K562 (cell line): ENCODE measurements at regions not wholly inside any gene's neighbourhood (a gene's known extent, or its start where the extent isn't known, plus 50 kb on each side); places are given as distances from the start of the nearest gene placed in this dataset.

Experiments used
- ATAC-seq: fragments of 200-7000 bp; cut with Tn5 transposase; 3 replicates; pipeline ENCODE4 v1.9.1; 2020; ENCODE audit warnings: moderate library complexity
- BruUV-seq: library from RNA; stranded (reverse); fragments of 400-500 nt; replicated peaks from 2 replicates; lab custom pipeline; 2021; lab: Mats Ljungman, UMichigan
- CTCF ChIA-PET: fragments of 300-600 bp; formaldehyde crosslinking; extraction: SDS; loops from one replicate; lab custom pipeline; 2021; ENCODE audit warnings: low intra/inter-chr PET ratio; lab: Yijun Ruan, JAX
- POLR2A ChIA-PET: fragments of 300-600, 350-650 bp; sonication (Branson Sonifier 250); formaldehyde crosslinking; extraction: SDS; loops from one replicate; lab custom pipeline; 2021; ENCODE audit warnings: antibody characterized with exemption, inconsistent platforms; lab: Yijun Ruan, JAX
- DNase-seq, 4 experiments: peaks; one replicate each; pipeline versions ENCODE4 v3.0.0 to v3.0.0-alpha.2; 2011 to 2018; ENCODE audit warnings: low spot score in 3 of 4, mixed read lengths in 3 of 4; ENCODE audit errors: extremely low read depth in 1 of 4
- FAIRE-seq: peaks from 2 replicates; lab custom pipeline; 2011; peaks lifted over from hg19 to GRCh38; lab: Jason Lieb, UNC
- H2AFZ ChIP-seq: 2 replicates; pipeline ENCODE4 v1.6.0; 2011; ENCODE audit warnings: low read depth, low read length, control low read depth, inconsistent platforms
- H3K27ac ChIP-seq: fragments of 200-600 bp; 3 replicates; pipeline ENCODE4 v1.8.0; 2011; ENCODE audit warnings: low read depth, mild to moderate bottlenecking, control low read depth, inconsistent platforms, low read length, moderate library complexity, mixed read lengths; ENCODE audit errors: extremely low read depth
- H3K27me3 ChIP-seq, 2 experiments: fragments of 300-600 bp in 1 of 2; 2 replicates in 1 of 2; 3 replicates in 1 of 2; pipeline versions ENCODE4 v1.6.0 to v1.8.0; 2011; ENCODE audit warnings: inconsistent platforms in 2 of 2, low read length in 2 of 2, mild to moderate bottlenecking in 1 of 2, mixed read lengths in 1 of 2, moderate library complexity in 1 of 2; ENCODE audit not compliant: control insufficient read depth in 2 of 2, insufficient read depth in 2 of 2
- H3K36me3 ChIP-seq: fragments of 300-600 bp; 3 replicates; pipeline ENCODE4 v1.8.0; 2011; ENCODE audit warnings: mild to moderate bottlenecking, low read length, inconsistent platforms; ENCODE audit not compliant: control insufficient read depth, insufficient read depth
- H3K4me1 ChIP-seq, 2 experiments: fragments of 200-600 bp in 1 of 2; replicated peaks in 1 of 2; 2 replicates in 1 of 2; 3 replicates in 1 of 2; pipeline versions ENCODE4 v1.5.1 to v1.8.0; 2011; ENCODE audit warnings: inconsistent platforms in 2 of 2, low read length in 2 of 2, mild to moderate bottlenecking in 1 of 2, mixed read lengths in 1 of 2, moderate library complexity in 1 of 2; ENCODE audit not compliant: control insufficient read depth in 2 of 2, insufficient read depth in 2 of 2
- H3K4me2 ChIP-seq: 2 replicates; pipeline ENCODE4 v1.6.1; 2011; ENCODE audit warnings: low read length, control low read depth, inconsistent platforms, mixed read lengths; ENCODE audit not compliant: insufficient read depth
- H3K4me3 ChIP-seq: fragments of 200-600 bp; sonication (generic), shearing (Covaris generic); 2 replicates; pipeline ENCODE4 v1.5.1; 2016; ENCODE audit warnings: control low read depth, inconsistent platforms
- H3K79me2 ChIP-seq: fragments of 200-600 bp; 3 replicates; pipeline ENCODE4 v1.8.0; 2011; ENCODE audit warnings: low read length, inconsistent platforms; ENCODE audit not compliant: control insufficient read depth, insufficient read depth
- H3K9ac ChIP-seq, 2 experiments: 2 replicates each; pipeline versions ENCODE4 v1.6.0 to v1.6.1; 2011; ENCODE audit warnings: low read depth in 2 of 2, low read length in 2 of 2, control low read depth in 1 of 2, inconsistent platforms in 1 of 2, mild to moderate bottlenecking in 1 of 2, mixed read lengths in 1 of 2; ENCODE audit not compliant: insufficient read depth in 1 of 2
- H3K9me1 ChIP-seq: one replicate; pipeline ENCODE4 v1.6.0; 2011; ENCODE audit warnings: inconsistent platforms, mild to moderate bottlenecking, low read length, moderate library complexity; ENCODE audit not compliant: control insufficient read depth, insufficient read depth
- H3K9me3 ChIP-seq: replicated peaks from 2 replicates; pipeline ENCODE4 v1.5.1; 2011; ENCODE audit warnings: low read depth, low read length, inconsistent platforms; ENCODE audit not compliant: control insufficient read depth, insufficient read depth
- H4K20me1 ChIP-seq: replicated peaks from 2 replicates; pipeline ENCODE4 v1.6.1; 2011; ENCODE audit warnings: low read length, inconsistent platforms, mixed read lengths; ENCODE audit not compliant: control insufficient read depth, insufficient read depth
- ARID3B ChIP-seq: fragments of 250-450 bp; sonication (Bioruptor Pico); IDR thresholded peaks from 2 replicates; pipeline ENCODE4 v1.4.0; 2020; ENCODE audit warnings: borderline replicate concordance
- BRCA1 ChIP-seq, 2 experiments: fragments of 450-650 bp in 1 of 2; sonication (generic) in 1 of 2; formaldehyde crosslinking in 1 of 2; IDR thresholded peaks; 2 replicates each; pipeline versions ENCODE4 v1.5.0 to v1.6.1; 2017 to 2020; ENCODE audit warnings: mild to moderate bottlenecking in 1 of 2, missing genetic modification reagents in 1 of 2
- DNMT1 ChIP-seq: fragments of 450-650 bp; IDR thresholded peaks from 2 replicates; pipeline ENCODE4 v1.6.1; 2016; ENCODE audit warnings: antibody characterized with exemption, mild to moderate bottlenecking
- EZH2 ChIP-seq: IDR thresholded peaks from 2 replicates; pipeline ENCODE4 v1.6.1; 2012; ENCODE audit warnings: low read depth, mild to moderate bottlenecking, inconsistent platforms, low read length, borderline replicate concordance
- GABPB2 ChIP-seq: fragments of 250-450 bp; sonication (Bioruptor Pico); conservative IDR thresholded peaks from 2 replicates; pipeline ENCODE4 v1.5.1; 2021; ENCODE audit warnings: mild to moderate bottlenecking
- KDM2B ChIP-seq: fragments of 250-450 bp; sonication (Bioruptor Pico); IDR thresholded peaks from 2 replicates; pipeline ENCODE4 v1.8.0; 2021; ENCODE audit warnings: mild to moderate bottlenecking, moderate library complexity
- MAX ChIP-seq: sonication (generic); formaldehyde crosslinking; IDR thresholded peaks from 2 replicates; pipeline ENCODE4 v1.9.0; 2022; ENCODE audit warnings: mild to moderate bottlenecking, missing genetic modification reagents
- MECOM ChIP-seq: fragments of 250-450 bp; sonication (Bioruptor Pico); IDR thresholded peaks from 2 replicates; pipeline ENCODE4 v1.8.0; 2022; ENCODE audit warnings: inconsistent platforms
- PHTF2 ChIP-seq: fragments of 250-450 bp; sonication (Bioruptor Pico); IDR thresholded peaks from 2 replicates; pipeline ENCODE4 v1.5.0; 2021; ENCODE audit warnings: mild to moderate bottlenecking
- RHOXF2B ChIP-seq: fragments of 250-450 bp; sonication (Bioruptor Pico); conservative IDR thresholded peaks from 2 replicates; pipeline ENCODE4 v1.5.1; 2021
- SAFB ChIP-seq: fragments of 200-400 bp; formaldehyde crosslinking; IDR thresholded peaks from 2 replicates; pipeline ENCODE4 v1.6.1; 2017; ENCODE audit warnings: low read depth, low read length, borderline replicate concordance
- SIRT6 ChIP-seq: IDR thresholded peaks from one replicate; pipeline ENCODE4 v1.6.1; 2012; ENCODE audit warnings: low read depth, mild to moderate bottlenecking, control low read depth, inconsistent platforms, low read length, moderate library complexity
- SPI1 ChIP-seq: IDR thresholded peaks from 2 replicates; pipeline ENCODE4 v1.6.1; 2011; ENCODE audit warnings: low read depth, low read length, control low read depth, borderline replicate concordance
- SUPT5H ChIP-seq: fragments of 450-650 bp; IDR thresholded peaks from 2 replicates; pipeline ENCODE4 v1.6.1; 2016
- ZFPM2 ChIP-seq: fragments of 250-450 bp; sonication (Bioruptor Pico); IDR thresholded peaks from 2 replicates; pipeline ENCODE4 v1.5.1; 2022; ENCODE audit warnings: mild to moderate bottlenecking
- ZNF124 ChIP-seq: sonication (generic); formaldehyde crosslinking; IDR thresholded peaks from 2 replicates; pipeline ENCODE4 v1.8.1; 2022; ENCODE audit warnings: missing genetic modification reagents
- ZNF3 ChIP-seq: fragments of 250-450 bp; sonication (Bioruptor Pico); IDR thresholded peaks from 2 replicates; pipeline ENCODE4 v1.5.0; 2021; ENCODE audit warnings: mild to moderate bottlenecking, moderate library complexity
- ZNF316 ChIP-seq: fragments of 450-650 bp; IDR thresholded peaks from 2 replicates; pipeline ENCODE4 v1.6.1; 2016
- ZNF431 ChIP-seq: sonication (generic); formaldehyde crosslinking; IDR thresholded peaks from 2 replicates; pipeline ENCODE4 v1.8.0; 2022; ENCODE audit warnings: mild to moderate bottlenecking, missing genetic modification reagents
- ZNF717 ChIP-seq: fragments of 250-450 bp; sonication (Bioruptor Pico); IDR thresholded peaks from 2 replicates; pipeline ENCODE4 v1.5.0; 2021
- WGBS: fragments of 100-300 bp; shearing (Covaris generic); methylation state at CpG from one replicate; pipeline ENCODE4 v1.1.6; 2016; ENCODE audit warnings: low coverage, mixed read lengths; ENCODE audit not compliant: insufficient coverage; ENCODE audit errors: missing lambda C conversion rate; 5-methylcytosine and 5-hydroxymethylcytosine counted together
- in situ Hi-C: fragments of 300-500 bp; cut with MboI; formaldehyde crosslinking; loops from 4 replicates; pipeline ENCODE4 v1.15.0; 2018; ENCODE audit warnings: inconsistent platforms, mixed read lengths
- intact Hi-C: fragments of 100-400 bp; cut with micrococcal nuclease; formaldehyde crosslinking; loops from 2 replicates; pipeline ENCODE4 v1.14.2; 2022

GRCh38 chr13:105735281-105735680, 800.2 kb downstream of the EFNB2 start:
- FAIRE-seq (no peak), DNase-seq (no peak), ATAC-seq (no peak)
- Histone ChIP-seq H4K20me1 (no peaks in the 10 kb centered on the region), H3K4me1 (no peaks in the 10 kb centered on the region), H2AFZ (no peak overlapping the region), H3K27me3 (no peaks in the 10 kb centered on the region), H3K4me2 (no peak overlapping the region), H3K9me1 (no peaks in the 10 kb centered on the region), H3K36me3 (no peaks in the 10 kb centered on the region), H3K9me3 (no peaks in the 10 kb centered on the region), H3K4me3 (no peak overlapping the region), H3K79me2 (no peaks in the 10 kb centered on the region), H3K9ac (no peak overlapping the region), H3K27ac (no peak overlapping the region)
- WGBS: 0% methylated on average over 1 of the region's 1 CpG
- in situ Hi-C loops: no loop called here
- ChIA-PET POLR2A (no interaction called here), CTCF (no interaction called here)
- no peak for TF ChIP-seq ZNF717 (CRISPR knock-in tag)
- no peak for TF ChIP-seq RHOXF2B (CRISPR knock-in tag)
- TF ChIP-seq ZNF124 (CRISPR knock-in tag): no peak
- TF ChIP-seq ZFPM2 (CRISPR knock-in tag): no peak
- no peak for TF ChIP-seq GABPB2 (CRISPR knock-in tag)
- no peak for TF ChIP-seq MECOM (CRISPR knock-in tag)
- no peak for TF ChIP-seq ZNF431
- no peak for TF ChIP-seq SUPT5H
- no peak for TF ChIP-seq SIRT6
- no peak for TF ChIP-seq KDM2B (CRISPR knock-in tag)
- TF ChIP-seq ZNF3: no peak
- TF ChIP-seq DNMT1: no peak
- TF ChIP-seq SPI1: no peak
- TF ChIP-seq SAFB: no peak
- no peak for TF ChIP-seq BRCA1 (IDR thresholded peaks at IDR 0.05)
- TF ChIP-seq BRCA1 (CRISPR knock-in tag; IDR thresholded peaks at IDR 0.05): no peak
- TF ChIP-seq PHTF2 (CRISPR knock-in tag): no peak
- TF ChIP-seq ZNF316: no peak
- no peak for TF ChIP-seq EZH2
- TF ChIP-seq ARID3B (CRISPR knock-in tag): no peak
- TF ChIP-seq MAX: no peak
- no TSS peak for BruUV-seq
- intact Hi-C loops: no loop called here
